ENCODE measurements at regions not wholly inside any gene's neighbourhood (a gene's known extent, or its start where the extent isn't known, plus 50 kb on each side); places are given as distances from the start of the nearest gene placed in this dataset.

DNA sequence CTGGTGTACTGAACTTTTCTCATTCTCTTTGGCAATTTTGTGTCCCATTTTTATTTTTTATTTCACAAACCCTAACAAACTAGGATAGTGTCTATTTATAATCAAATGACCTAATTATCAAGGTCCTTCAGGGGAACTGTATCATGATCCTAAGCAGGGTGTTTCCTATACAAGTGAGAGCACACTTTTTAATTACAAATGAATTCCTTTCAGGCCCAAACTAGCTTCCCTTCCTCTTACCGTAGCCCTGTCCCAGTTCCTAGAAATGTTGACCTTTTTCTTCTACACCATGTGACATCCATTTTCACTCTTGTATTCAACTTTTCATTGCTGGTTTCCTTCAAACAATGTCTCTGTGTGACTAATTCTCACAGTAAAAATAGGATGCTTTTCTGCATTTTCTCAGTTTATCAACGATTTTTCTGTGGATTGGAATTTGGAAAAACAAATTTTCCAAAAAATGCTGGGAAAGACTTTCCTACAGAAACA, 411.4 kb downstream of the CCDC91 start:
- intact Hi-C loops (cut with micrococcal nuclease): no loop called here
- H3K9me3 Mint-ChIP-seq: peaks cover 10% of the 10 kb centered on the region
- peaks cover 2% of the 10 kb centered on the region for H3K36me3 Mint-ChIP-seq (ENCODE audit: low read depth)
- no peak overlapping the region for H3K4me3 Mint-ChIP-seq
- DNase-seq: no peak
- H3K27ac Mint-ChIP-seq: no peak overlapping the region
- peaks cover 10% of the 10 kb centered on the region for H3K4me1 Mint-ChIP-seq
- H3K27me3 Mint-ChIP-seq: no peaks in the 10 kb centered on the region

DNA sequence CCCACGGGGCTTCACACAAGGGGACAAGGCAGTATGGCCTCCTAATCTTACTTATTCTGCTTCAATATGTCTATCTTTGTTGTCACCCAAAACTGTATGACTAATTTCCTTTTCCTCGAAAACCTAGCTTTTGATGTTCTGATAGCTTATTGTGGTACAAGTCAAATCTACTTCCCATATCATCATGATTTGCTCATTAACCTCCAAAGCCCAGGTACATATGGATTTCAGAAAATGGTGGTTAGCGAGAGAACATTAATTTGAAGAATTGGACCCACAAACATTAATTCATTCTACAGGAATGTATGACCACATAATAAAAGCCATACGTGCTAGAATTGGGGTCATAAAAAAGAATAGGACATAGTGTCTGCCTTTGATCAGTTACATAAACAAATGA, 412.5 kb downstream of the CCDC91 start:
- Mint-ChIP-seq H3K9me3 (peaks cover 18% of the 10 kb centered on the region), H3K4me1 (peaks cover 10% of the 10 kb centered on the region), H3K36me3 (ENCODE audit: low read depth) (peaks cover 2% of the 10 kb centered on the region), H3K4me3 (no peak overlapping the region), H3K27ac (no peak overlapping the region), H3K27me3 (no peaks in the 10 kb centered on the region)
- no peak for DNase-seq
- intact Hi-C loops (cut with micrococcal nuclease): no loop called here

DNA sequence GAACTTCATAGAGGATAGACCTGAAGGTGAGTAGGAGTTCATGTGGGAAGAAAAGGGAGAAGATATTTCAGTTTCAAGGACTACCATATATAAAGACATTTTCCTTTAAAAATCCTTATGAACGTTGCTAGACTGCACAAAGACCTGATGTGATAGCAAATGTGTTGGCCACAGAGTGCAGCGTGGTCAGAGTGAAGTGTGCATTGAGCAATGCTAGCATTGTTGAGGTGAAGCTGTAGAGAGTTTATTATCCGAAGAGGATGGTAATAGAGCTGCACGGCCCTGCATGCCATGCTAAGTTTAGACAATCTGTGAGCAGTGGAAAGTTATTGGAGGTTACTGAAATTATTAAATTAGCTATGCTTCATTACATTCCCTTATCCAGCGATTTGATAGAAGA, 413.0 kb downstream of the CCDC91 start:
- H3K4me1 Mint-ChIP-seq: peaks cover 10% of the 10 kb centered on the region
- no peak overlapping the region for H3K27ac Mint-ChIP-seq
- H3K27me3 Mint-ChIP-seq: no peaks in the 10 kb centered on the region
- H3K4me3 Mint-ChIP-seq: no peak overlapping the region
- H3K36me3 Mint-ChIP-seq (ENCODE audit: low read depth): peaks cover 2% of the 10 kb centered on the region
- intact Hi-C loops (cut with micrococcal nuclease): no loop called here
- peaks cover 19% of the 10 kb centered on the region for H3K9me3 Mint-ChIP-seq
- DNase-seq: no peak

DNA sequence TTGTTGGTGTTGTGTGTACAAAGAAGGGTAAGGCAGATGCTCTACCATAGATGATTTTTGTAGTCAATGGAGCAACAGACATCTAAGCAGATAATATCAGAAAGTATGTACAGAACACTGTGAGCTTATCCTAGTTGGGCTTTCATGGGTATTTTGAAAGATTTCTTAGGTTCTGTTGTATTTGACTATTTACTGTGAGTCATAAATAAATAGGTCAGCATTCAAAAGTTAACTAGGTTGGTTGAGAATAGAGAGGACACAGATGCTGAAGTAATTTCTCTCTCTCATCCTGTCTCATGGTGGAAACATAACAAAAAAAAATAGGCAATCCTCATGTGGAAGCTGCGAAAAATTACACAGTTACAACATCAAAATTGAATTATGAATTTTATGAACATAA, 413.5 kb downstream of the CCDC91 start:
- Mint-ChIP-seq H3K9me3 (peaks cover 19% of the 10 kb centered on the region), H3K27ac (no peak overlapping the region), H3K4me1 (peaks cover 10% of the 10 kb centered on the region), H3K4me3 (no peak overlapping the region), H3K36me3 (ENCODE audit: low read depth) (peaks cover 2% of the 10 kb centered on the region), H3K27me3 (no peaks in the 10 kb centered on the region)
- intact Hi-C loops (cut with micrococcal nuclease): no loop called here
- no peak for DNase-seq

GRCh38 chr12:28604240-28604639, 414.0 kb downstream of the CCDC91 start:
- Mint-ChIP-seq H3K4me3 (no peak overlapping the region), H3K4me1 (peaks cover 10% of the 10 kb centered on the region), H3K36me3 (ENCODE audit: low read depth) (peaks cover 2% of the 10 kb centered on the region), H3K27me3 (no peaks in the 10 kb centered on the region), H3K27ac (no peak overlapping the region), H3K9me3 (peaks cover 19% of the 10 kb centered on the region)
- DNase-seq: no peak
- intact Hi-C loops (cut with micrococcal nuclease): no loop called here

DNA sequence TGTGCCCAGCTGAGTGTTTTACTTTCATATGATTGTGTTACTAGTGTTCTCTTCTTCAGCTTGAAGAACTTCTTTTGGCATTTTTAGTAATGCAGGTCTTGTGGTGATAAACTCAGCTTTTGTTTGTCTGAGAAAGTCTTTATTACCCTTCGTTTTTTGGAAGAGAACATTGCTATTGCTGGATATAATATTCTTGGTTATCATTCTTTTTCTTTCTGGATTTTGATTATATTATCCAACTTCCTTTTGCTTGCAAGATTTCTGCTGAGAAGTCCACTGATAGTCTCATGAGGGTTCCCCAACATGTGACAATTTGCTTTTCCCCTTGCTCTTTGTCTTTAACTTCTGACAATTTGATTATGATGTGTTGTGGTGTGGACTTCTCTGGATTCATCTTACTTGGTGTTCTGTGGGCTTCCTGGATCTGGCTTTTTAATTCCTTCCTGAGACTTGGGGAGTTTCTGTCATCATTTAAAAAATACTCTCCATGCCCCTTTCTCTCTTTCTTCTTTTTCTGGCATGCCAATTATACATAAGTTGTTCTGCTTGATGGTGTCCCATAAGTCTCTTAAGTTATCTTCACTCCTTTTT, 416.8 kb downstream of the CCDC91 start:
- intact Hi-C loops (cut with micrococcal nuclease): no loop called here
- Mint-ChIP-seq H3K36me3 (ENCODE audit: low read depth) (peaks cover 2% of the 10 kb centered on the region), H3K9me3 (peaks cover 19% of the 10 kb centered on the region), H3K4me1 (peaks cover 3% of the 10 kb centered on the region), H3K27me3 (no peaks in the 10 kb centered on the region), H3K27ac (no peak overlapping the region), H3K4me3 (no peak overlapping the region)
- no peak for DNase-seq

- intact Hi-C loops (cut with micrococcal nuclease): no loop called here
These were observed 420.3 kb downstream of the CCDC91 start for GRCh38 chr12:28610401-28611114.

DNA sequence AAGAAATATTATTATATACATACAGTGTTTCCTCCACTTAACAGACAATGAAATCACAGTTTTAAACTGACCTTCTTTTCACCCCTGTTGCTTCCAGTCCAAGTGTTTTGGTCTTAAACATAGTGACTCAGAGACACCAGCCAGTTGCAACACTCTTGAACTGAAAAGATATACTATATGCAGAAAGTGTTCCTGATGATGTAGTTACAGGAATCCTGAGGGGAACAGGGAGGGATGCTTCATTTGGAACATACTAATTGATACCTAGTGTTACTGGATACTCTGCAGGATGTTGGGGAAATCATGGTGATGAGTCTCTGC, 420.8 kb downstream of the CCDC91 start:
- Mint-ChIP-seq H3K36me3 (ENCODE audit: low read depth) (peaks cover 2% of the 10 kb centered on the region), H3K27me3 (no peaks in the 10 kb centered on the region), H3K27ac (no peak overlapping the region), H3K4me1 (no peaks in the 10 kb centered on the region), H3K9me3 (peaks cover 12% of the 10 kb centered on the region), H3K4me3 (no peak overlapping the region)
- intact Hi-C loops (cut with micrococcal nuclease): no loop called here
- DNase-seq: no peak

More at GRCh38 chr12:28610401-28611114, 420.3 kb downstream of the CCDC91 start:
- no peak overlapping the region for H3K4me3 Mint-ChIP-seq
- peaks cover 13% of the 10 kb centered on the region for H3K9me3 Mint-ChIP-seq
- no peak overlapping the region for H3K27ac Mint-ChIP-seq
- H3K36me3 Mint-ChIP-seq (ENCODE audit: low read depth): peaks cover 2% of the 10 kb centered on the region
- H3K4me1 Mint-ChIP-seq: no peaks in the 10 kb centered on the region
- no peak for DNase-seq
- H3K27me3 Mint-ChIP-seq: no peaks in the 10 kb centered on the region

GRCh38 chr12:28611449-28611848, 421.2 kb downstream of the CCDC91 start:
- Mint-ChIP-seq H3K27me3 (no peaks in the 10 kb centered on the region), H3K4me3 (no peak overlapping the region), H3K27ac (no peak overlapping the region), H3K4me1 (no peaks in the 10 kb centered on the region), H3K9me3 (peaks cover 10% of the 10 kb centered on the region), H3K36me3 (ENCODE audit: low read depth) (no peaks in the 10 kb centered on the region)
- no peak for DNase-seq
- intact Hi-C loops (cut with micrococcal nuclease): no loop called here

DNA sequence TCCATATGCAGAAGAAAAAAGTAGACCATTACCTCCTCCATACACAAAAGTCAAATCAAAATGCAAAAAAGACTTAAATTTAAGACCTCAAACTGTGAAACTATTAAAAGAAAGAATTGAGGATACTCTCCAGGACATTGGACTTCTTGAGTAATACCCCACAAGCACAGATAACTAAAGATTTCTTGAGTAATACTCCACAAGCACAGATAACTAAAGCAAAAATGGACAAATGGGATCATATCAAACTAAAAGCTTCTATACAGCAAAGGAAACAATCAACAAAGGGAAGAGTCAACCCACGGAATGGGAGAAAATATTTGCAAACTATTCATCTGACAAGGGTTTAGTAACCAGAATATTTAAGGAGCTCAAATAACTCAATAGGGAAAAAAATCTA, 427.9 kb downstream of the CCDC91 start:
- Mint-ChIP-seq H3K27me3 (peaks cover 4% of the 10 kb centered on the region), H3K27ac (no peak overlapping the region), H3K36me3 (ENCODE audit: low read depth) (no peaks in the 10 kb centered on the region), H3K4me3 (no peak overlapping the region), H3K9me3 (peaks cover 11% of the 10 kb centered on the region), H3K4me1 (no peaks in the 10 kb centered on the region)
- intact Hi-C loops (cut with micrococcal nuclease): no loop called here
- DNase-seq: no peak

GRCh38 chr12:28618772-28619171, 428.5 kb downstream of the CCDC91 start:
- Mint-ChIP-seq H3K27ac (no peak overlapping the region), H3K4me1 (no peaks in the 10 kb centered on the region), H3K36me3 (ENCODE audit: low read depth) (no peaks in the 10 kb centered on the region), H3K9me3 (peaks cover 11% of the 10 kb centered on the region), H3K27me3 (peaks cover 4% of the 10 kb centered on the region), H3K4me3 (no peak overlapping the region)
- intact Hi-C loops (cut with micrococcal nuclease): no loop called here
- DNase-seq: no peak

DNA sequence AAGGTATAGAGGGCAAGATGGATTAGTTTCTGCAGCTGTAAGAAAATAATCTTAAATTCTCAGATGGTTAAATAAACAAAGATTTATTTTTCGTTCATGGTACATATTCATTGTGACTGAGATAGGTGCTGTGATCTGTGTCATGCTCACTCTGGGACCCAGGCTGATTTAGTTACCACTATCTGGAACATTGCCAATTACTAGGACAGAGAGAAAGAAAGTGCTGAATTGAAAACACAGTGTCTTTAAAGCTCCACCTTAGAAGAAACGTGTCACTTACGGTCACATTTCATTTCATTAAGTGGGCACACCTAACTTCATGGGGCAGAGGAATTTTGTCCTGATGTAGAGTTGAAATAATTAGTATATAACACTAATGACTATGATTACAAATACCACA, 430.0 kb downstream of the CCDC91 start:
- Mint-ChIP-seq H3K4me3 (no peak overlapping the region), H3K36me3 (ENCODE audit: low read depth) (no peaks in the 10 kb centered on the region), H3K4me1 (no peaks in the 10 kb centered on the region), H3K27ac (no peak overlapping the region), H3K9me3 (peaks cover 11% of the 10 kb centered on the region), H3K27me3 (peaks cover 4% of the 10 kb centered on the region)
- DNase-seq: no peak
- intact Hi-C loops (cut with micrococcal nuclease): no loop called here

DNA sequence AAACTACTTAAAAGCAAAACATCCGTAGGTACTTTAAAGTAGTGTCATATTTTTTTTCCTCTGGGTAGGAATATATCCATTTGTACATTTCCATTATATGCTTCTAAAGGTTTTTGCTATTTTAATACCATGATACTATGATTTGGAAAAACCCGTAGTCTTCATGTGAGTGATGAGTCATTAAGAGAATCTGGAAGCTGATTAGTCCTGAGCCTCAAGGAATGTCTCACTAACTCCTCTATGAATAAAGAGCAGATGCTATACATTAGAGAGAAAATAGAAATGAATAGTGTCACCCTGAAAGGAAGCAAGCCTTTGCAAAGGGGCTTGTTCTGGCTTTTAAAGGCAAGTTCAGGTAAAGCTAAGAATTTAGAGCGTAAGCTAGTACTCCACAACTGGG, 432.1 kb downstream of the CCDC91 start:
- Mint-ChIP-seq H3K36me3 (ENCODE audit: low read depth) (no peaks in the 10 kb centered on the region), H3K4me3 (no peak overlapping the region), H3K27ac (no peak overlapping the region), H3K9me3 (peaks cover 9% of the 10 kb centered on the region), H3K27me3 (peaks cover 4% of the 10 kb centered on the region), H3K4me1 (no peaks in the 10 kb centered on the region)
- intact Hi-C loops (cut with micrococcal nuclease): no loop called here
- DNase-seq: no peak

DNA sequence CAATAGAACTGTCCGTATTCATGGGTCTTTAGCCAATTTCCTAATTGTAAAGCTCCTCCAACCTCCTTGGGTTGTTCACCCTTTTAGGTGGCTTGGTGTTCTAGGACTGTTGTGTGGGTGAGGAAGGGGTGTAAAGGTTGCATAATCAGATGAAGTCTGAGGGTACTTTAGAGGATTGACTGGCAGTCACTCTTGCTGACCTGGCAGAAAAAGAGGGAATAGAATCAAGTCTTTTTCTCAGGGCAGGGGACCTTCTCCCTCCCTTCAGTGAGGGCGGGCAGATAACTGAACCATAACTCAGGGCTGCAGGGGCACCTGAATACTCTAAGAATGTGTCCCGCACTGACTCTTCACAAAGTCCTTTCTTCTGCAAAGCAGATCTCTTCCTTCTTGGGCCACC, 436.2 kb downstream of the CCDC91 start:
- no peak overlapping the region for H3K27ac Mint-ChIP-seq
- DNase-seq: no peak
- no peaks in the 10 kb centered on the region for H3K36me3 Mint-ChIP-seq (ENCODE audit: low read depth)
- intact Hi-C loops (cut with micrococcal nuclease): no loop called here
- H3K9me3 Mint-ChIP-seq: peaks cover 3% of the 10 kb centered on the region
- H3K27me3 Mint-ChIP-seq: no peaks in the 10 kb centered on the region
- no peaks in the 10 kb centered on the region for H3K4me1 Mint-ChIP-seq
- H3K4me3 Mint-ChIP-seq: no peak overlapping the region

DNA sequence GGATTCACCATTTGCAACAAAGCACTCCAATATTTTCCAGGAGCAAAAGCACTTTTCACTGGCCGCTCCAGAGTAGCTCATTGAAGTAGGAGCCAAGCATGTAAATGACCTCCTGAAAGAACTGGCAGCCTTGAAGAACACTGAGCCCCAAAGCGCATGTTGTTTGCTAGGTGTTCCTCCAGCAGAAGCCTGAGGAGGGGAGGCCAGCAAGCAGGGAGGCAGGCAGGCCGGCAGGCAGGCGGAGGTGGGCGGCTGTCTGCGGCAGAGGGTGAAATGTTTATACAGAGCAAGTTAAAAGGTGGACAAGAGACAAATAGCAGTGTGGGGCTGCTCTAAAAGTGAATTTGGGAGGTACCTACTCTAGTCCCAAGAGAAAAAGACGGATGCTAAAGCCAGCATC, 439.4 kb downstream of the CCDC91 start:
- Mint-ChIP-seq H3K27ac (no peak overlapping the region), H3K9me3 (peaks cover 3% of the 10 kb centered on the region), H3K27me3 (no peaks in the 10 kb centered on the region), H3K36me3 (ENCODE audit: low read depth) (no peaks in the 10 kb centered on the region), H3K4me3 (no peak overlapping the region), H3K4me1 (no peaks in the 10 kb centered on the region)
- intact Hi-C loops (cut with micrococcal nuclease): no loop called here
- no peak for DNase-seq
